ENCODE measurements at regions not wholly inside any gene's neighbourhood (a gene's known extent, or its start where the extent isn't known, plus 50 kb on each side); places are given as distances from the start of the nearest gene placed in this dataset.

DNA sequence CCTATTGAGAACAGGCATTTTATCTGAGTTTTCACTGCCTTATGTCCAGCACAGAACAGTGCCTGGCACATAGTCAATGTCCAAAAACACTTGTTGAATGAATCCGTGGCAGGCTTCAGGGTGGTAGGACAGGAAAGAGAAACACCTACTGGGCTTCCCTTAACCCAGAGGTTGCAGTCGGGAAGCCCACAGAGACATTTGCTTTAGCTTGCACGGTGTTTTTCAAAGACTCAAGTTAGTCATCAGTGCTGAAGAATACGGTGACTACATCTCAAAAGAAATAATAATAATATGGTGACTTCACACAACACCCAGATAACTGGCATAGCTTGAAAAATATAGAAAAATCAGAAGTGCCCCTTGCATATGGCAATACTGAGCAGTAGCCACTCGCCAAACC, 160.4 kb downstream of the CD83 start:
- CTCF ChIA-PET, result no interaction called here
- WGBS (ENCODE audit: insufficient coverage), result 88% methylated on average over 2 of the region's 5 CpGs
- no peak overlapping the region for H3K4me3 ChIP-seq (ENCODE audit: control insufficient read depth in 1 of 7, extremely low read depth in 1 of 7, insufficient read depth in 4 of 7, low read depth in 2 of 7, low read length in 6 of 7)
- peaks cover 21 to 36% (median 32%) of the 10 kb centered on the region in 4 experiments for H3K4me1 ChIP-seq (ENCODE audit: control extremely low read depth in 1 of 4, control insufficient read depth in 4 of 4, insufficient read depth in 4 of 4, low read length in 3 of 4)
- H3K36me3 ChIP-seq (ENCODE audit: control insufficient read depth in 4 of 4, insufficient read depth in 4 of 4, low read length in 3 of 4), result no peaks in the 10 kb centered on the region
- POLR2A ChIA-PET, result no interaction called here
- H3K27me3 ChIP-seq (replicated peaks in 2 of 5; ENCODE audit: control insufficient read depth in 4 of 5, insufficient read depth in 5 of 5, low read length in 4 of 5), result no peaks in the 10 kb centered on the region
- H3K9me3 ChIP-seq (ENCODE audit: control extremely low read depth in 1 of 5, control insufficient read depth in 4 of 5, insufficient read depth in 2 of 5, low read depth in 1 of 5, low read length in 4 of 5), result peaks cover 0 to 5% (median 4%) of the 10 kb centered on the region in 5 experiments
- no peak for DNase-seq
- H3K27ac ChIP-seq (ENCODE audit: insufficient read depth in 1 of 2, low read depth in 1 of 2, low read length in 2 of 2, poor library complexity in 1 of 2, severe bottlenecking in 2 of 2), result no peak overlapping the region

DNA sequence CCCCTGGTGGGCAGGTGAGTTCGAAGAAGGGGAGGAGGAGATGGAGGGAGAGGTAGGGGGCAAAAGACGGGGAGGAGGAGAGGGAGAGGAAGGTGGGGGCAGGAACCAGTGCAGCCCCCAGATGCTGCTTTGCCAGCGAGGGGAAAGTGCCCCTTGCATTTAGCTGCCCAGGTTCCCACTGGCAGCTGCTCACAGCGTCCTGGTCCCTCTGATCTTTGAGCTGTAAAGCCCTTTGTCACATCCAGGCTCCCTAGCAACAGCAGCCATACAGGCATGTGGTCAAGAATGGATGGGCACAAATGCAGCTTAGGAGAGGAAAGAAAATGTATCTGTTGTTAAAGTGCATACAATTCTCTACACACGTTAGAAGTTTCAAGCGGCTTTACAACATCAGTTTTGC, 160.9 kb downstream of the CD83 start:
- Histone ChIP-seq H3K27me3 (replicated peaks in 2 of 5; ENCODE audit: control insufficient read depth in 4 of 5, insufficient read depth in 5 of 5, low read length in 4 of 5) (no peaks in the 10 kb centered on the region), H3K9me3 (ENCODE audit: control extremely low read depth in 1 of 5, control insufficient read depth in 4 of 5, insufficient read depth in 2 of 5, low read depth in 1 of 5, low read length in 4 of 5) (peaks cover 0 to 5% (median 0%) of the 10 kb centered on the region in 5 experiments), H3K27ac (ENCODE audit: insufficient read depth in 1 of 2, low read depth in 1 of 2, low read length in 2 of 2, poor library complexity in 1 of 2, severe bottlenecking in 2 of 2) (no peak overlapping the region), H3K36me3 (ENCODE audit: control insufficient read depth in 4 of 4, insufficient read depth in 4 of 4, low read length in 3 of 4) (no peaks in the 10 kb centered on the region), H3K4me1 (ENCODE audit: control extremely low read depth in 1 of 4, control insufficient read depth in 4 of 4, insufficient read depth in 4 of 4, low read length in 3 of 4) (peaks cover 21 to 36% (median 32%) of the 10 kb centered on the region in 4 experiments), H3K4me3 (ENCODE audit: control insufficient read depth in 1 of 7, extremely low read depth in 1 of 7, insufficient read depth in 4 of 7, low read depth in 2 of 7, low read length in 6 of 7) (no peak overlapping the region)
- 94% methylated on average over 2 of the region's 6 CpGs for WGBS (ENCODE audit: insufficient coverage)
- ChIA-PET POLR2A (no interaction called here), CTCF (interaction anchor here (1.1 kb wide), 1 partner anchor 10 kb away, joined by 4 read pairs; no protein-coding TSS in a partner anchor)
- DNase-seq, result no peak

DNA sequence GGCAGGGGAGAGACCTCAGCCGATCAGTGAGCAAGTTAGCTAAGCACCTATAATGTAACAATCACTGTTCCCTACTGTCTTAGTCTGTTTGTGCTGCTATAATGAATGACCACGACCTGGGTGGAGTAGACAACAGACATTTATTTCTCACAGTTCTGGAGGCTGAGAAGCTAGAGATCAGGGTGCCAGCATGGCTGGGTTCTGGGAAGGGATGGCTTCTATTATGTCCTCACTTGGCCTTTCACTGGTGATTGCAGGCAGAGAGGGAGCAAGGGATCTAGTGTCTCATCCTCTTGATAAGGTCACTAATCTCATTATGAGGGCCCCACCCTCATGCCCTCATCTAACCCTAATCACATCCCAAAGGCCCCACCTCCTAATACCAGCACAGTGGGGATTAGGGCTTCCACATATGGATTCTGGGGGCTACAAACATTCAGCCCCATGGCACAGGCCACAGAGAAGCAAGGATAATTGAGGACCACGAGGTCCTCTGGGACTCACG, 162.5 kb downstream of the CD83 start:
- Histone ChIP-seq H3K4me1 (ENCODE audit: control extremely low read depth in 1 of 4, control insufficient read depth in 4 of 4, insufficient read depth in 4 of 4, low read length in 3 of 4) (peaks cover 21 to 32% (median 28%) of the 10 kb centered on the region in 4 experiments), H3K27ac (ENCODE audit: insufficient read depth in 1 of 2, low read depth in 1 of 2, low read length in 2 of 2, poor library complexity in 1 of 2, severe bottlenecking in 2 of 2) (no peak overlapping the region), H3K36me3 (ENCODE audit: control insufficient read depth in 4 of 4, insufficient read depth in 4 of 4, low read length in 3 of 4) (no peaks in the 10 kb centered on the region), H3K9me3 (ENCODE audit: control extremely low read depth in 1 of 5, control insufficient read depth in 4 of 5, insufficient read depth in 2 of 5, low read depth in 1 of 5, low read length in 4 of 5) (peaks cover 0 to 5% (median 0%) of the 10 kb centered on the region in 5 experiments), H3K4me3 (ENCODE audit: control insufficient read depth in 1 of 7, extremely low read depth in 1 of 7, insufficient read depth in 4 of 7, low read depth in 2 of 7, low read length in 6 of 7) (no peak overlapping the region), H3K27me3 (replicated peaks in 2 of 5; ENCODE audit: control insufficient read depth in 4 of 5, insufficient read depth in 5 of 5, low read length in 4 of 5) (no peaks in the 10 kb centered on the region)
- ChIA-PET POLR2A (no interaction called here), CTCF (interaction anchor here (1.1 kb wide), 1 partner anchor 68 kb away, joined by 3 read pairs; no protein-coding TSS in a partner anchor)
- DNase-seq, result no peak
- 100% methylated on average over 4 of the region's 4 CpGs for WGBS (ENCODE audit: insufficient coverage)

DNA sequence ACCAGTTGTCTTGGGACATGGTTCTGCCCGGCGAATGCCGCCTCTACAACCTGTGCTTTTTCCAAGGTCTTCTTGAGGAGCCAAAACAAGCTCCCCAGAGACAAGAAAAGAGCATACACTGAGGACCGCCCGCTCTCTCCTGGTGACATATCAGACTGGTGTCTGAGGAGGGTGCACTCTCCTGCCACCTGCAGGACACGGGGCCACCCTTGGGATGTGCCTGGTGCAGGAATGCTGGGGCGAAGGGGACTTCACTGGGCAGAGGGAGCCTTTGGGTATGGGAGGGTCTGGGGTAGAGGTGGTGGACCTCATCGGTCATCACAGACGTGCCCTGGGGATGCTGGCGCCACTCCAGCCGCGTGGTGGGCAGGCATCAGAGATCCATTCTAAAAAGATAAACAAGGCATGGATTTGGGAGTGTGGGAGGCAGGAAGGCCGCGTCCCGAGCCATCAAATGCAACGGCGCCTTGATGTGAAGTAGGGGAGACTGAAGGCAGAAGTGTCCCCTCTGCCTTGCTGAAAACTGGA, 163.3 kb downstream of the CD83 start:
- H3K9me3 ChIP-seq (ENCODE audit: control extremely low read depth in 1 of 5, control insufficient read depth in 4 of 5, insufficient read depth in 2 of 5, low read depth in 1 of 5, low read length in 4 of 5), result peaks cover 0 to 5% (median 0%) of the 10 kb centered on the region in 5 experiments
- H3K4me3 ChIP-seq (ENCODE audit: control insufficient read depth in 1 of 7, extremely low read depth in 1 of 7, insufficient read depth in 4 of 7, low read depth in 2 of 7, low read length in 6 of 7), result no peak overlapping the region
- H3K4me1 ChIP-seq (ENCODE audit: control extremely low read depth in 1 of 4, control insufficient read depth in 4 of 4, insufficient read depth in 4 of 4, low read length in 3 of 4), result peaks cover 18 to 24% (median 21%) of the 10 kb centered on the region in 4 experiments
- H3K27me3 ChIP-seq (replicated peaks in 2 of 5; ENCODE audit: control insufficient read depth in 4 of 5, insufficient read depth in 5 of 5, low read length in 4 of 5), result no peaks in the 10 kb centered on the region
- ChIA-PET CTCF (no interaction called here), POLR2A (no interaction called here)
- 97% methylated on average over 11 of the region's 17 CpGs for WGBS (ENCODE audit: insufficient coverage)
- no peaks in the 10 kb centered on the region for H3K36me3 ChIP-seq (ENCODE audit: control insufficient read depth in 4 of 4, insufficient read depth in 4 of 4, low read length in 3 of 4)
- H3K27ac ChIP-seq (ENCODE audit: insufficient read depth in 1 of 2, low read depth in 1 of 2, low read length in 2 of 2, poor library complexity in 1 of 2, severe bottlenecking in 2 of 2), result no peak overlapping the region
- no peak for DNase-seq

DNA sequence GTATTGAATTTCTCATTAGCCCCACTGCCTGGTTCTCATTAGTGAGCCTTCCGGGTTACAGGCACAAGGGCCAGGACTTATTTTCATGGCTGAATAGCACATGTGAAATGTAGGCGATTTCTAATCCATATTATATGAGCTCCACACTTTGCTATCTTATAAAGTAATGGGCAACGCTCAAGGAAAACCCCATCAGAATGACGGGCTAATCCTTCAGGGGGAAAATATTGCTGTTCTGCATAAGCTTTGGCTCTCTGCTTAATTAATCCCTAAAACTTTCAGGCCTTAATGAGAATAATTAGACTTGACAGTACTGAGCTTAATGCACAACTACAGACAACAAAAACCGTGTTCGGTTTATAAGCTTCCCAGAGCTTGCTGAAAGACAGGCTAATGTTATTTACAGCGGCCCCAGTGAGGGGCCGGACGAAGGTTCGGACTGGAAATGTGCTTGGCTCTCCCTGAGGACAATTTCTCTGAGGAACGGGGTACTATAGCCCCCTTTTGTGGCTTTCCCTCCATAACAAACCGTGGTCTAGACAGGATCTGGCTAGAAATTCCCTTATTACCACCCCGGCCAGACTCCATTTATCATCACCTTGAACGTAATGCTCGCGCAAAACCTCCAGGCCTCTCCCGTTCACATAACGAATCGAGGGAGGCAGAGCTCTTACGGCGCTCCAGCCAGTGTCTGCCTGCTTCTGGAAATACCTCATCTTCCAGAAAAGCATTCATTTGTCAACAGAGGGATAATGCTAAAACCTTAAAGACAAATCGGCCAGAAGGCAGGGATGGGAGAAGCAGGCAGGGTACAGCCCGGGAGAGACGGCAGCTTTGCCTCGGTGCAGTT, 164.5 kb downstream of the CD83 start:
- 96% methylated on average over 23 of the region's 25 CpGs for WGBS (ENCODE audit: insufficient coverage)
- Histone ChIP-seq H3K9me3 (ENCODE audit: control extremely low read depth in 1 of 5, control insufficient read depth in 4 of 5, insufficient read depth in 2 of 5, low read depth in 1 of 5, low read length in 4 of 5) (peaks cover 0 to 5% (median 0%) of the 10 kb centered on the region in 5 experiments), H3K27me3 (replicated peaks in 2 of 5; ENCODE audit: control insufficient read depth in 4 of 5, insufficient read depth in 5 of 5, low read length in 4 of 5) (no peaks in the 10 kb centered on the region), H3K4me3 (ENCODE audit: control insufficient read depth in 1 of 7, extremely low read depth in 1 of 7, insufficient read depth in 4 of 7, low read depth in 2 of 7, low read length in 6 of 7) (no peak overlapping the region), H3K36me3 (ENCODE audit: control insufficient read depth in 4 of 4, insufficient read depth in 4 of 4, low read length in 3 of 4) (no peaks in the 10 kb centered on the region), H3K27ac (ENCODE audit: insufficient read depth in 1 of 2, low read depth in 1 of 2, low read length in 2 of 2, poor library complexity in 1 of 2, severe bottlenecking in 2 of 2) (no peak overlapping the region), H3K4me1 (ENCODE audit: control extremely low read depth in 1 of 4, control insufficient read depth in 4 of 4, insufficient read depth in 4 of 4, low read length in 3 of 4) (peaks cover 7 to 12% (median 9%) of the 10 kb centered on the region in 4 experiments)
- ChIA-PET CTCF (no interaction called here), POLR2A (no interaction called here)
- no peak for DNase-seq

DNA sequence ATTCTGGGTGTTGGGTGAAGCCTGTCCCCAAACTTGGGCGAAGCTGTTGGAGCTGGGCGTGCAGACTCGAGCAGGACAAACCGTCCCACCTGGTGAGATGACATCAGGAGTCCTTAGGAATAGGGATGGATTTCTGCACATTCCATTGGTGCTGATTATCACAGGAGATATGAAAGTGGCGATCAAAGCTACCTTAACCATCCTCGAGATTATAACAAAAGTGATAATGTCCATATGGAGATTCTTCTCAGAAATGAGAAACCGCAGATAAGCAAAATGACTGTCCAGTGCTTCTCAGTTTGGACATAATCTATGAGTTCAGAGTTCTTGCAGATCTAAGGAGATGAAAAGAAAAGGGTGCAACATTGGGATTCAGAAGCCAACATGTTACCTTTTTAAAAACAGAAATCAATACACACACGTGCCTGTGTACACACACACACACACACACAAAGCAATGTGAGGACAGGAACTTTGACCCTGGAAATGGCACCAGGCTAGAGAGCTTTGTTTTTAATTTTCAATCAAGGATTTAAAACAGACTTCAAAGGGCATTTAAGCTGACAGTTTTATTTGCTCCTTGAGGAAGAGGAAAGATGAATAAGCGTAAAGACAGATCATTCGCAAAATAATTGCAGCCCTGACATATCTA, 165.4 kb downstream of the CD83 start:
- WGBS (ENCODE audit: insufficient coverage), result 96% methylated on average over 5 of the region's 10 CpGs
- DNase-seq, result no peak
- H3K27me3 ChIP-seq (replicated peaks in 2 of 5; ENCODE audit: control insufficient read depth in 4 of 5, insufficient read depth in 5 of 5, low read length in 4 of 5), result no peaks in the 10 kb centered on the region
- no peak overlapping the region for H3K27ac ChIP-seq (ENCODE audit: insufficient read depth in 1 of 2, low read depth in 1 of 2, low read length in 2 of 2, poor library complexity in 1 of 2, severe bottlenecking in 2 of 2)
- ChIA-PET POLR2A (no interaction called here), CTCF (interaction anchor here (1.1 to 1.2 kb wide), 2 partner anchors 29 to 70 kb away, joined by 3 read pairs; no protein-coding TSS in a partner anchor)
- H3K36me3 ChIP-seq (ENCODE audit: control insufficient read depth in 4 of 4, insufficient read depth in 4 of 4, low read length in 3 of 4), result no peaks in the 10 kb centered on the region
- peaks cover 0 to 5% (median 0%) of the 10 kb centered on the region in 5 experiments for H3K9me3 ChIP-seq (ENCODE audit: control extremely low read depth in 1 of 5, control insufficient read depth in 4 of 5, insufficient read depth in 2 of 5, low read depth in 1 of 5, low read length in 4 of 5)
- H3K4me3 ChIP-seq (ENCODE audit: control insufficient read depth in 1 of 7, extremely low read depth in 1 of 7, insufficient read depth in 4 of 7, low read depth in 2 of 7, low read length in 6 of 7), result no peak overlapping the region
- H3K4me1 ChIP-seq (ENCODE audit: control extremely low read depth in 1 of 4, control insufficient read depth in 4 of 4, insufficient read depth in 4 of 4, low read length in 3 of 4), result peaks cover 0 to 4% (median 1%) of the 10 kb centered on the region in 4 experiments

Data from common myeloid progenitor, CD34-positive (primary cell).